OCI-LY1 (cell line): ENCODE measurements at regions not wholly inside any gene's neighbourhood (a gene's known extent, or its start where the extent isn't known, plus 50 kb on each side); places are given as distances from the start of the nearest gene placed in this dataset.

Experiments
- H2AFZ ChIP-seq: fragments of 200-600 bp; sonication (generic), shearing (Covaris generic); 2 replicates; pipeline ENCODE4 v1.6.0; 2014; ENCODE audit warnings: antibody characterized with exemption, mild to moderate bottlenecking, low read length
- H3F3A ChIP-seq: fragments of 200-600 bp; sonication (generic), shearing (Covaris generic); 2 replicates; pipeline ENCODE4 v1.6.0; 2014; ENCODE audit warnings: mild to moderate bottlenecking, antibody characterized with exemption, low read length, moderate library complexity; ENCODE audit not compliant: insufficient read depth
- H3K27ac ChIP-seq: fragments of 200-600 bp; sonication (generic); 2 replicates; pipeline ENCODE4 v1.5.1; 2014; ENCODE audit warnings: low read length, mixed run types, mild to moderate bottlenecking, low read depth; ENCODE audit not compliant: poor library complexity, severe bottlenecking
- H3K27me3 ChIP-seq: fragments of 200-600 bp; sonication (generic); 2 replicates; pipeline ENCODE4 v1.6.0; 2014; ENCODE audit warnings: antibody characterized with exemption, mild to moderate bottlenecking, low read length, moderate library complexity; ENCODE audit not compliant: insufficient read depth
- H3K36me3 ChIP-seq: fragments of 200-600 bp; sonication (generic); 2 replicates; pipeline ENCODE4 v1.6.1; 2014; ENCODE audit warnings: mild to moderate bottlenecking, antibody characterized with exemption, low read length, moderate library complexity, mixed read lengths; ENCODE audit not compliant: insufficient read depth
- H3K4me1 ChIP-seq: fragments of 200-600 bp; sonication (generic); 2 replicates; pipeline ENCODE4 v1.5.1; 2014; ENCODE audit warnings: mild to moderate bottlenecking, low read length, moderate library complexity; ENCODE audit not compliant: insufficient read depth, severe bottlenecking
- H3K4me2 ChIP-seq: fragments of 200-600 bp; sonication (generic), shearing (Covaris generic); 2 replicates; pipeline ENCODE4 v1.6.1; 2014; ENCODE audit warnings: low read length
- H3K4me3 ChIP-seq: fragments of 200-600 bp; sonication (generic); 2 replicates; pipeline ENCODE4 v1.5.1; 2014; ENCODE audit warnings: low read length, low read depth, mild to moderate bottlenecking, mixed read lengths; ENCODE audit not compliant: poor library complexity, severe bottlenecking
- H3K79me2 ChIP-seq: fragments of 200-600 bp; shearing (Covaris generic); 2 replicates; pipeline ENCODE4 v1.6.1; 2016; ENCODE audit warnings: mixed run types, low read length, mixed read lengths; ENCODE audit not compliant: insufficient read depth
- H3K9ac ChIP-seq: fragments of 200-600 bp; sonication (generic), shearing (Covaris generic); 2 replicates; pipeline ENCODE4 v1.6.1; 2014; ENCODE audit warnings: mild to moderate bottlenecking, low read length, mixed read lengths
- H3K9me2 ChIP-seq: fragments of 200-600 bp; sonication (generic), shearing (Covaris generic); 2 replicates; pipeline ENCODE4 v1.6.1; 2014; ENCODE audit warnings: low read depth, mild to moderate bottlenecking, low read length, mixed read lengths
- H3K9me3 ChIP-seq: fragments of 200-600 bp; shearing (Covaris generic); 2 replicates; pipeline ENCODE4 v1.6.1; 2014; ENCODE audit warnings: low read length, mixed read lengths
- H4K20me1 ChIP-seq: fragments of 200-600 bp; sonication (generic), shearing (Covaris generic); 2 replicates; pipeline ENCODE4 v1.6.0; 2016; ENCODE audit warnings: mild to moderate bottlenecking, low read length; ENCODE audit not compliant: insufficient read depth
- EZH2 ChIP-seq: fragments of 200-600 bp; sonication (generic), shearing (Covaris generic); IDR thresholded peaks from 2 replicates; pipeline ENCODE4 v1.8.0; 2017; ENCODE audit warnings: borderline replicate concordance, mixed run types, mild to moderate bottlenecking, antibody characterized with exemption, low read length, moderate library complexity, mixed read lengths
- TF ChIP-seq, protein P1 (sequence below): fragments of 200-600 bp; sonication (generic), shearing (Covaris generic); IDR thresholded peaks from 2 replicates; pipeline ENCODE4 v1.5.1; 2017; ENCODE audit warnings: mild to moderate bottlenecking, antibody characterized with exemption, low read length, moderate library complexity, mixed read lengths

- Histone ChIP-seq H3K4me2 (no peak overlapping the region), H2AFZ (no peak overlapping the region), H3K27me3 (no peaks in the 10 kb centered on the region)
Observed at GRCh38 chr6:766625-767024, 73.7 kb upstream of the EXOC2 start.

GRCh38 chr6:761997-762396, 69.1 kb upstream of the EXOC2 start:
- TF ChIP-seq EZH2 = no peak
- TF ChIP-seq, protein P1, sequence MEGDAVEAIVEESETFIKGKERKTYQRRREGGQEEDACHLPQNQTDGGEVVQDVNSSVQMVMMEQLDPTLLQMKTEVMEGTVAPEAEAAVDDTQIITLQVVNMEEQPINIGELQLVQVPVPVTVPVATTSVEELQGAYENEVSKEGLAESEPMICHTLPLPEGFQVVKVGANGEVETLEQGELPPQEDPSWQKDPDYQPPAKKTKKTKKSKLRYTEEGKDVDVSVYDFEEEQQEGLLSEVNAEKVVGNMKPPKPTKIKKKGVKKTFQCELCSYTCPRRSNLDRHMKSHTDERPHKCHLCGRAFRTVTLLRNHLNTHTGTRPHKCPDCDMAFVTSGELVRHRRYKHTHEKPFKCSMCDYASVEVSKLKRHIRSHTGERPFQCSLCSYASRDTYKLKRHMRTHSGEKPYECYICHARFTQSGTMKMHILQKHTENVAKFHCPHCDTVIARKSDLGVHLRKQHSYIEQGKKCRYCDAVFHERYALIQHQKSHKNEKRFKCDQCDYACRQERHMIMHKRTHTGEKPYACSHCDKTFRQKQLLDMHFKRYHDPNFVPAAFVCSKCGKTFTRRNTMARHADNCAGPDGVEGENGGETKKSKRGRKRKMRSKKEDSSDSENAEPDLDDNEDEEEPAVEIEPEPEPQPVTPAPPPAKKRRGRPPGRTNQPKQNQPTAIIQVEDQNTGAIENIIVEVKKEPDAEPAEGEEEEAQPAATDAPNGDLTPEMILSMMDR = no peak
- Histone ChIP-seq H3K79me2 (no peaks in the 10 kb centered on the region), H2AFZ (no peak overlapping the region), H3K27me3 (peaks cover under 1% of the 10 kb centered on the region; the same call in 1 of the 2 replicates), H3K4me3 (no peak overlapping the region), H3K9ac (no peak overlapping the region), H4K20me1 (no peaks in the 10 kb centered on the region), H3K9me3 (no peaks in the 10 kb centered on the region), H3K27ac (no peak overlapping the region), H3K9me2 (no peaks in the 10 kb centered on the region), H3K36me3 (no peaks in the 10 kb centered on the region), H3K4me2 (no peak overlapping the region), H3F3A (no peaks in the 10 kb centered on the region), H3K4me1 (no peaks in the 10 kb centered on the region)

More at GRCh38 chr6:766625-767024, 73.7 kb upstream of the EXOC2 start:
- Histone ChIP-seq H3K79me2 (no peaks in the 10 kb centered on the region), H3K9me3 (no peaks in the 10 kb centered on the region), H3K27ac (no peak overlapping the region), H3K4me1 (no peaks in the 10 kb centered on the region), H3K36me3 (no peaks in the 10 kb centered on the region), H3K9ac (no peak overlapping the region), H3K9me2 (no peaks in the 10 kb centered on the region), H4K20me1 (no peaks in the 10 kb centered on the region), H3F3A (no peaks in the 10 kb centered on the region), H3K4me3 (no peak overlapping the region)
- TF ChIP-seq, protein P1 = no peak
- no peak for TF ChIP-seq EZH2

GRCh38 chr6:760982-761955, 68.3 kb upstream of the EXOC2 start:
- Histone ChIP-seq H3K36me3 (no peaks in the 10 kb centered on the region), H3K9ac (no peak overlapping the region), H3K79me2 (no peaks in the 10 kb centered on the region), H3K27me3 (peaks cover 4% of the 10 kb centered on the region; the same call in 1 of the 2 replicates), H3K9me2 (no peaks in the 10 kb centered on the region), H2AFZ (no peak overlapping the region), H3K4me1 (no peaks in the 10 kb centered on the region), H3K27ac (no peak overlapping the region), H4K20me1 (no peaks in the 10 kb centered on the region), H3K4me3 (no peak overlapping the region), H3K9me3 (no peaks in the 10 kb centered on the region), H3F3A (no peaks in the 10 kb centered on the region), H3K4me2 (no peak overlapping the region)
- TF ChIP-seq, protein P1 = no peak
- no peak for TF ChIP-seq EZH2
